IPS-20b (cell line): ENCODE measurements at regions not wholly inside any gene's neighbourhood (a gene's known extent, or its start where the extent isn't known, plus 50 kb on each side); places are given as distances from the start of the nearest gene placed in this dataset.
"Not testable (repeated sequence)": the region's sequence is repeated elsewhere in the genome, so short reads cannot be mapped to it uniquely, and the experiment has no call there.

ENCODE experiments used
- H3K27ac ChIP-seq: one replicate; pipeline ENCODE4 v1.5.1; 2013; ENCODE audit warnings: low read length
- H3K27me3 ChIP-seq: 2 replicates; pipeline ENCODE4 v1.6.1; 2013; ENCODE audit warnings: mild to moderate bottlenecking, low read length, inconsistent platforms; ENCODE audit not compliant: insufficient read depth
- H3K36me3 ChIP-seq: 2 replicates; pipeline ENCODE4 v1.6.1; 2013; ENCODE audit warnings: low read depth, mild to moderate bottlenecking, inconsistent platforms, low read length, moderate library complexity; ENCODE audit not compliant: insufficient read depth
- H3K4me1 ChIP-seq: 2 replicates; pipeline ENCODE4 v1.6.1; 2013; ENCODE audit warnings: mild to moderate bottlenecking, control low read depth, inconsistent platforms, low read length, moderate library complexity; ENCODE audit not compliant: insufficient read depth
- H3K4me3 ChIP-seq: 2 replicates; pipeline ENCODE4 v1.5.1; 2013; ENCODE audit warnings: mild to moderate bottlenecking, low read length, inconsistent platforms
- H3K9ac ChIP-seq: 2 replicates; pipeline ENCODE4 v1.6.1; 2013; ENCODE audit warnings: low read depth, mild to moderate bottlenecking, inconsistent platforms, low read length, moderate library complexity
- H3K9me3 ChIP-seq: 2 replicates; pipeline ENCODE4 v1.6.1; 2013; ENCODE audit warnings: mild to moderate bottlenecking, low read depth, low read length, inconsistent platforms; ENCODE audit not compliant: insufficient read depth

- Histone ChIP-seq H3K9me3 (no peaks in the 10 kb centered on the region), H3K27ac (no peak overlapping the region), H3K4me1 (no peaks in the 10 kb centered on the region), H3K36me3 (no peaks in the 10 kb centered on the region), H3K4me3 (no peak overlapping the region), H3K9ac (no peak overlapping the region), H3K27me3 (no peaks in the 10 kb centered on the region)
Observed at GRCh38 chr20:12528591-12529041, 480.2 kb upstream of the SPTLC3 start.

GRCh38 chr20:12531626-12532025 lies 477.1 kb upstream of the SPTLC3 start:
- Histone ChIP-seq H3K9ac (no peak overlapping the region), H3K27me3 (no peaks in the 10 kb centered on the region), H3K4me3 (no peak overlapping the region), H3K9me3 (no peaks in the 10 kb centered on the region), H3K27ac (no peak overlapping the region), H3K36me3 (no peaks in the 10 kb centered on the region), H3K4me1 (no peaks in the 10 kb centered on the region)

- Histone ChIP-seq H3K36me3 (no peaks in the 10 kb centered on the region), H3K9ac (no peak overlapping the region), H3K9me3 (no peaks in the 10 kb centered on the region), H3K4me3 (no peak overlapping the region), H3K4me1 (no peaks in the 10 kb centered on the region), H3K27me3 (no peaks in the 10 kb centered on the region), H3K27ac (no peak overlapping the region)
Observed at GRCh38 chr20:12535316-12535715, 473.5 kb upstream of the SPTLC3 start.

GRCh38 chr20:12535770-12536169 lies 473.0 kb upstream of the SPTLC3 start:
- no peaks in the 10 kb centered on the region for H3K9me3 ChIP-seq
- H3K27me3 ChIP-seq = no peaks in the 10 kb centered on the region
- H3K27ac ChIP-seq = no peak overlapping the region
- no peak overlapping the region for H3K4me3 ChIP-seq
- H3K4me1 ChIP-seq = no peaks in the 10 kb centered on the region
- H3K9ac ChIP-seq = no peak overlapping the region
- H3K36me3 ChIP-seq = no peaks in the 10 kb centered on the region

GRCh38 chr20:12554426-12554825 lies 454.3 kb upstream of the SPTLC3 start:
- H3K9ac ChIP-seq = no peak overlapping the region
- H3K4me3 ChIP-seq = no peak overlapping the region
- H3K9me3 ChIP-seq = no peaks in the 10 kb centered on the region
- H3K36me3 ChIP-seq = no peaks in the 10 kb centered on the region
- no peak overlapping the region for H3K27ac ChIP-seq
- H3K27me3 ChIP-seq = no peaks in the 10 kb centered on the region
- H3K4me1 ChIP-seq = peaks cover 3% of the 10 kb centered on the region; the same call in 1 of the 2 replicates

GRCh38 chr20:12555369-12555768 lies 453.4 kb upstream of the SPTLC3 start:
- Histone ChIP-seq H3K36me3 (no peaks in the 10 kb centered on the region), H3K9ac (no peak overlapping the region), H3K27me3 (no peaks in the 10 kb centered on the region)

GRCh38 chr20:12555849-12556248 lies 452.9 kb upstream of the SPTLC3 start:
- H3K4me1 ChIP-seq, H3K9ac ChIP-seq: not testable (repeated sequence)

More at GRCh38 chr20:12555369-12555768, 453.4 kb upstream of the SPTLC3 start:
- Histone ChIP-seq H3K4me3 (no peak overlapping the region), H3K4me1 (no peaks in the 10 kb centered on the region), H3K9me3 (no peaks in the 10 kb centered on the region), H3K27ac (no peak overlapping the region)

GRCh38 chr20:12557224-12557623 lies 451.5 kb upstream of the SPTLC3 start:
- Histone ChIP-seq H3K36me3 (no peaks in the 10 kb centered on the region), H3K27me3 (no peaks in the 10 kb centered on the region), H3K4me1 (no peaks in the 10 kb centered on the region), H3K4me3 (no peak overlapping the region), H3K27ac (no peak overlapping the region), H3K9me3 (no peaks in the 10 kb centered on the region), H3K9ac (no peak overlapping the region)

More at GRCh38 chr20:12555849-12556248, 452.9 kb upstream of the SPTLC3 start:
- H3K27me3 ChIP-seq, H3K36me3 ChIP-seq, H3K4me3 ChIP-seq, H3K9me3 ChIP-seq, H3K27ac ChIP-seq: not testable (repeated sequence)

- H3K9ac ChIP-seq = no peak overlapping the region
- H3K4me3 ChIP-seq = no peak overlapping the region
- H3K27me3 ChIP-seq = no peaks in the 10 kb centered on the region
- no peaks in the 10 kb centered on the region for H3K4me1 ChIP-seq
- no peaks in the 10 kb centered on the region for H3K36me3 ChIP-seq
- H3K9me3 ChIP-seq = no peaks in the 10 kb centered on the region
- H3K27ac ChIP-seq = no peak overlapping the region
Observed at GRCh38 chr20:12564979-12565378, 443.8 kb upstream of the SPTLC3 start.

GRCh38 chr20:12566596-12566995 lies 442.2 kb upstream of the SPTLC3 start:
- Histone ChIP-seq H3K27ac (no peak overlapping the region), H3K4me1 (no peaks in the 10 kb centered on the region), H3K4me3 (no peak overlapping the region), H3K9ac (no peak overlapping the region), H3K27me3 (no peaks in the 10 kb centered on the region), H3K36me3 (no peaks in the 10 kb centered on the region), H3K9me3 (no peaks in the 10 kb centered on the region)

- H3K9me3 ChIP-seq = no peaks in the 10 kb centered on the region
- H3K36me3 ChIP-seq = no peaks in the 10 kb centered on the region
- no peaks in the 10 kb centered on the region for H3K4me1 ChIP-seq
- H3K27ac ChIP-seq = no peak overlapping the region
- no peaks in the 10 kb centered on the region for H3K27me3 ChIP-seq
- no peak overlapping the region for H3K9ac ChIP-seq
- H3K4me3 ChIP-seq = no peak overlapping the region
Observed at GRCh38 chr20:12570371-12570770, 438.4 kb upstream of the SPTLC3 start.

- Histone ChIP-seq H3K9me3 (no peaks in the 10 kb centered on the region), H3K9ac (no peak overlapping the region), H3K4me1 (no peaks in the 10 kb centered on the region), H3K27me3 (no peaks in the 10 kb centered on the region), H3K27ac (no peak overlapping the region), H3K36me3 (no peaks in the 10 kb centered on the region), H3K4me3 (no peak overlapping the region)
Observed at GRCh38 chr20:12573442-12573841, 435.3 kb upstream of the SPTLC3 start.
